ENCODE measurements at regions not wholly inside any gene's neighbourhood (a gene's known extent, or its start where the extent isn't known, plus 50 kb on each side); places are given as distances from the start of the nearest gene placed in this dataset.

GRCh38 chr5:158534203-158534602, 565.5 kb downstream of the EBF1 start:
- TF ChIP-seq, protein P1, sequence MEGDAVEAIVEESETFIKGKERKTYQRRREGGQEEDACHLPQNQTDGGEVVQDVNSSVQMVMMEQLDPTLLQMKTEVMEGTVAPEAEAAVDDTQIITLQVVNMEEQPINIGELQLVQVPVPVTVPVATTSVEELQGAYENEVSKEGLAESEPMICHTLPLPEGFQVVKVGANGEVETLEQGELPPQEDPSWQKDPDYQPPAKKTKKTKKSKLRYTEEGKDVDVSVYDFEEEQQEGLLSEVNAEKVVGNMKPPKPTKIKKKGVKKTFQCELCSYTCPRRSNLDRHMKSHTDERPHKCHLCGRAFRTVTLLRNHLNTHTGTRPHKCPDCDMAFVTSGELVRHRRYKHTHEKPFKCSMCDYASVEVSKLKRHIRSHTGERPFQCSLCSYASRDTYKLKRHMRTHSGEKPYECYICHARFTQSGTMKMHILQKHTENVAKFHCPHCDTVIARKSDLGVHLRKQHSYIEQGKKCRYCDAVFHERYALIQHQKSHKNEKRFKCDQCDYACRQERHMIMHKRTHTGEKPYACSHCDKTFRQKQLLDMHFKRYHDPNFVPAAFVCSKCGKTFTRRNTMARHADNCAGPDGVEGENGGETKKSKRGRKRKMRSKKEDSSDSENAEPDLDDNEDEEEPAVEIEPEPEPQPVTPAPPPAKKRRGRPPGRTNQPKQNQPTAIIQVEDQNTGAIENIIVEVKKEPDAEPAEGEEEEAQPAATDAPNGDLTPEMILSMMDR (IDR thresholded peaks at IDR 0.05; ENCODE audit: low read length), result no peak
- no peak for TF ChIP-seq EZH2 (IDR thresholded peaks at IDR 0.05; ENCODE audit: borderline replicate concordance, low read length)
